ENCODE measurements at regions not wholly inside any gene's neighbourhood (a gene's known extent, or its start where the extent isn't known, plus 50 kb on each side); places are given as distances from the start of the nearest gene placed in this dataset.

DNA sequence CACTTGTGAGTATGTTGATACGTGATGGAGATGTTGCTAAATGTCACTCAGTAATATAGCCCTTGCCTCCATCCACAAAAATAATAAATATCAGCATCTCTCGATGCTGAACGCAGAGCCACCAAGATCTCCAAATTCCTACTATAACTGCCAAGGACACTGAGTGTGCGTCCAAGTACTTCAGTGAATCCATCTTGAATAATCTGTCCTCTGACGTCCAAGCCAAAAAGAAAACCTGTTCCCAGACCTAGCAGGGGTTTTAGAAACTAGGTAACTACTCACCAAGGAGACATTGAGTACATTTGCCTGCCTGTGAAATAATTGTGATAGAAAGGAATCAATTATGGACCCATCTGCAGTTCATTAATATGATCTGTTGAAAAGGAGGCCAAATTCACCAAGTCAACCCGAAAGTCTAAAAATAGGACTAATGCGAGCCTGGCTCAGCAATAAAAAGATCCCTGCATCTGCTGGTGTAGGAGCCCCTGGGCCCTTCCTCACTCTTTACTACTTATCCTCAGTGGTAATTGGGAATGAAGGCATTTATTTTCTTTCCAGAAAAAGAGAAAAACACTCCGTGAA lies 226.9 kb upstream of the IRF2BP2 start:
- POLR2A ChIA-PET, result no interaction called here
- Mint-ChIP-seq H3K4me3 (no peak overlapping the region), H3K9me3 (no peaks in the 10 kb centered on the region), H3K4me1 (ENCODE audit: low read depth) (peaks cover 25% of the 10 kb centered on the region), H3K27me3 (no peaks in the 10 kb centered on the region), H3K27ac (no peak overlapping the region), H3K36me3 (ENCODE audit: low read depth) (no peaks in the 10 kb centered on the region)
- Histone ChIP-seq H3K36me3 (ENCODE audit: insufficient read depth, low read length) (no peaks in the 10 kb centered on the region), H3K27me3 (ENCODE audit: control insufficient read depth in 1 of 2, insufficient read depth in 2 of 2, low read length in 2 of 2) (no peaks in the 10 kb centered on the region), H3K4me3 (ENCODE audit: low read length) (no peak overlapping the region), H3K27ac (ENCODE audit: low read depth in 1 of 2, low read length in 2 of 2) (no peak overlapping the region), H3K4me1 (ENCODE audit: insufficient read depth, low read length) (peaks cover 9% of the 10 kb centered on the region), H3K9me3 (ENCODE audit: control insufficient read depth in 1 of 2, insufficient read depth in 1 of 2, low read length in 2 of 2) (no peaks in the 10 kb centered on the region)
- TF ChIP-seq, protein P1, sequence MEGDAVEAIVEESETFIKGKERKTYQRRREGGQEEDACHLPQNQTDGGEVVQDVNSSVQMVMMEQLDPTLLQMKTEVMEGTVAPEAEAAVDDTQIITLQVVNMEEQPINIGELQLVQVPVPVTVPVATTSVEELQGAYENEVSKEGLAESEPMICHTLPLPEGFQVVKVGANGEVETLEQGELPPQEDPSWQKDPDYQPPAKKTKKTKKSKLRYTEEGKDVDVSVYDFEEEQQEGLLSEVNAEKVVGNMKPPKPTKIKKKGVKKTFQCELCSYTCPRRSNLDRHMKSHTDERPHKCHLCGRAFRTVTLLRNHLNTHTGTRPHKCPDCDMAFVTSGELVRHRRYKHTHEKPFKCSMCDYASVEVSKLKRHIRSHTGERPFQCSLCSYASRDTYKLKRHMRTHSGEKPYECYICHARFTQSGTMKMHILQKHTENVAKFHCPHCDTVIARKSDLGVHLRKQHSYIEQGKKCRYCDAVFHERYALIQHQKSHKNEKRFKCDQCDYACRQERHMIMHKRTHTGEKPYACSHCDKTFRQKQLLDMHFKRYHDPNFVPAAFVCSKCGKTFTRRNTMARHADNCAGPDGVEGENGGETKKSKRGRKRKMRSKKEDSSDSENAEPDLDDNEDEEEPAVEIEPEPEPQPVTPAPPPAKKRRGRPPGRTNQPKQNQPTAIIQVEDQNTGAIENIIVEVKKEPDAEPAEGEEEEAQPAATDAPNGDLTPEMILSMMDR (IDR thresholded peaks at IDR 0.05), result no peak
- DNase-seq (no peak), ATAC-seq (ENCODE audit: poor library complexity) (no peak)
- CTCF ChIA-PET, result no interaction called here
- intact Hi-C loops (cut with DNase I, micrococcal nuclease), result no loop called here

DNA sequence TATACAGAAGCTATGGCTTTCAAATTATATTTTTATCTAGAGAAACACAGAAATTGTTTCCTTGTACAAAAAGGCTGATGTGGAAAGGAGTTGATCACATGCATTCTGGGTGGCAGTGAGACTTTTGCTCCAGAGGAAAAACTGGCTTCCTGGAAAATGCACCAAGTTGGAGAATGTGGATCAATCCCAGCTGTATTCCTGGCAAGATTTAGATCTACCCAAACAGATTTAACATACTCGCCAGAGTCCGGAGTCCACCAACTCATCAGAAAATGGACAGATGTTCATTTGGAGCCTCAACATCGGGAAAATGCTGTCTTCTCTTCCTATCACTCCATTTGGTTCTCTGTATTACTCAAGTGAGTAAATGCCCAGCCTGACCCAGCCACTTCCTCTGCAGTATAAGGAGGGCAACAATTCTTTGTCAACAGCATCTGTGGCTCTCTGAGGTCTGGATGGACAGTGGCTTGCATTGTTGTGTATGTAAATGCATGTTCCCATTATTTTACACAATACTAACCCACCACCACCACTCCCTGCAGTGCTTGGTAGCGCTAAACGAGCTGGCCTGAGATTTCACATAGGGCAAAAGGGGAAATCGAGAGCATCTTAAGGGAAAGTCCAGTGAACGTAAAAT lies 226.2 kb upstream of the IRF2BP2 start:
- ATAC-seq (ENCODE audit: poor library complexity), result no peak
- CTCF ChIA-PET, result no interaction called here
- DNase-seq, result peak in 2 of 14 experiments; percentile 37 to 43
- peaks cover 5% of the 10 kb centered on the region for H3K4me1 ChIP-seq (ENCODE audit: insufficient read depth, low read length)
- peaks cover 18% of the 10 kb centered on the region for H3K4me1 Mint-ChIP-seq (ENCODE audit: low read depth)
- H3K27me3 ChIP-seq (ENCODE audit: control insufficient read depth in 1 of 2, insufficient read depth in 2 of 2, low read length in 2 of 2), result no peaks in the 10 kb centered on the region
- no peaks in the 10 kb centered on the region for H3K9me3 Mint-ChIP-seq
- no peak overlapping the region for H3K27ac Mint-ChIP-seq
- no peak overlapping the region for H3K4me3 Mint-ChIP-seq
- H3K27me3 Mint-ChIP-seq, result no peaks in the 10 kb centered on the region
- no peaks in the 10 kb centered on the region for H3K36me3 Mint-ChIP-seq (ENCODE audit: low read depth)
- H3K9me3 ChIP-seq (ENCODE audit: control insufficient read depth in 1 of 2, insufficient read depth in 1 of 2, low read length in 2 of 2), result no peaks in the 10 kb centered on the region
- H3K36me3 ChIP-seq (ENCODE audit: insufficient read depth, low read length), result no peaks in the 10 kb centered on the region
- H3K27ac ChIP-seq (ENCODE audit: low read depth in 1 of 2, low read length in 2 of 2), result no peak overlapping the region
- TF ChIP-seq, protein P1 (IDR thresholded peaks at IDR 0.05), result no peak
- intact Hi-C loops (cut with DNase I, micrococcal nuclease), result no loop called here
- no peak overlapping the region for H3K4me3 ChIP-seq (ENCODE audit: low read length)
- POLR2A ChIA-PET, result no interaction called here

DNA sequence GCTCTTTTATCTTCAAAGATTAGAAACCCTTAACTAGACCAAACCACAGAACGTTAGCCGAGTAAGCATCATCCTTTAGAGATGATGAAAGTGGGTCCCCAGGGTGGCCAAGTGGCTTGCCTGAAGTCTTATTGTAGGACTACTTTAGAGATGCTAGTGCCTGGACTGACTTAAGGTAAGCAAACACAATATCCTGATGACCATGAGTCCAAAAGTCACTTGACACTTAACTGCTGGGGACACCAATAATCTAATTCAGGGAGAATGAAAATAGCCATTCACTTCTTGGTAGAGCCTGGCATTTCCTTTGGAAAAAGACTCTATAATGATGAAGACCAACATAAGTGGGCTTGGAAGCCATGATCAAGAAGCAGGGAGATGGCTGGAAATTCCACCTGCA lies 225.3 kb upstream of the IRF2BP2 start:
- no peak overlapping the region for H3K4me3 ChIP-seq (ENCODE audit: low read length)
- H3K27ac ChIP-seq (ENCODE audit: low read depth in 1 of 2, low read length in 2 of 2), result no peak overlapping the region
- no peaks in the 10 kb centered on the region for H3K9me3 ChIP-seq (ENCODE audit: control insufficient read depth in 1 of 2, insufficient read depth in 1 of 2, low read length in 2 of 2)
- peaks cover 5% of the 10 kb centered on the region for H3K4me1 ChIP-seq (ENCODE audit: insufficient read depth, low read length)
- no peak for ATAC-seq (ENCODE audit: poor library complexity)
- Mint-ChIP-seq H3K9me3 (no peaks in the 10 kb centered on the region), H3K27ac (no peak overlapping the region), H3K27me3 (no peaks in the 10 kb centered on the region), H3K4me1 (ENCODE audit: low read depth) (peaks cover 18% of the 10 kb centered on the region), H3K4me3 (no peak overlapping the region), H3K36me3 (ENCODE audit: low read depth) (no peaks in the 10 kb centered on the region)
- no peaks in the 10 kb centered on the region for H3K36me3 ChIP-seq (ENCODE audit: insufficient read depth, low read length)
- no peak for DNase-seq
- intact Hi-C loops (cut with DNase I, micrococcal nuclease), result no loop called here
- no peaks in the 10 kb centered on the region for H3K27me3 ChIP-seq (ENCODE audit: control insufficient read depth in 1 of 2, insufficient read depth in 2 of 2, low read length in 2 of 2)
- ChIA-PET CTCF (no interaction called here), POLR2A (no interaction called here)
- TF ChIP-seq, protein P1 (IDR thresholded peaks at IDR 0.05), result no peak
